ENCODE measurements at regions not wholly inside any gene's neighbourhood (a gene's known extent, or its start where the extent isn't known, plus 50 kb on each side); places are given as distances from the start of the nearest gene placed in this dataset.
A peak's percentile ranks its signal among the peaks of the same experiment; 100 is the strongest.
"Not testable (repeated sequence)": the region's sequence is repeated elsewhere in the genome, so short reads cannot be mapped to it uniquely, and the experiment has no call there.

GRCh38 chrX:133483771-133484170 lies 68.5 kb upstream of the GPC4 start:
- not testable (repeated sequence) for DNase-seq

GRCh38 chrX:133482056-133482952 lies 67.0 kb upstream of the GPC4 start:
- DNase-seq = no peak

GRCh38 chrX:133477986-133478385 lies 62.7 kb upstream of the GPC4 start:
- DNase-seq = no peak

- no peak for DNase-seq
Observed at GRCh38 chrX:133475953-133476352, 60.7 kb upstream of the GPC4 start.

GRCh38 chrX:133475521-133475920 lies 60.2 kb upstream of the GPC4 start:
- DNase-seq = no peak

- no peak for DNase-seq
Observed at GRCh38 chrX:133474574-133474973, 59.3 kb upstream of the GPC4 start.

- no peak for DNase-seq
Observed at GRCh38 chrX:133473451-133473850, 58.2 kb upstream of the GPC4 start.

GRCh38 chrX:133468051-133468450 lies 52.8 kb upstream of the GPC4 start:
- DNase-seq = peak; percentile 62

GRCh38 chrX:133465254-133465653 lies 50.0 kb upstream of the GPC4 start:
- DNase-seq = no peak
